HAP-1 (cell line): ENCODE measurements at regions not wholly inside any gene's neighbourhood (a gene's known extent, or its start where the extent isn't known, plus 50 kb on each side); places are given as distances from the start of the nearest gene placed in this dataset.
"Not testable (repeated sequence)": the region's sequence is repeated elsewhere in the genome, so short reads cannot be mapped to it uniquely, and the experiment has no call there.

ENCODE experiments used
- DNase-seq, 2 experiments: peaks; one replicate each; pipeline ENCODE4 v3.0.0-alpha.2; 2016 to 2020; ENCODE audit warnings: low spot score in 2 of 2
- H3K27me3 ChIP-seq: fragments of 250-450 bp; sonication (Bioruptor Pico); 2 replicates; pipeline ENCODE4 v1.5.1; 2020; ENCODE audit warnings: low read depth, mild to moderate bottlenecking, moderate library complexity
- H3K36me3 ChIP-seq: fragments of 250-450 bp; sonication (Bioruptor Pico); replicated peaks from 2 replicates; pipeline ENCODE4 v1.5.1; 2020; ENCODE audit warnings: mild to moderate bottlenecking
- H3K4me1 ChIP-seq: fragments of 250-450 bp; sonication (Bioruptor Pico); 2 replicates; pipeline ENCODE4 v1.5.1; 2020; ENCODE audit warnings: mild to moderate bottlenecking
- H3K4me3 ChIP-seq: fragments of 250-450 bp; sonication (Bioruptor Pico); 2 replicates; pipeline ENCODE4 v1.5.1; 2020; ENCODE audit warnings: mild to moderate bottlenecking, moderate library complexity
- H3K9me3 ChIP-seq: fragments of 250-450 bp; sonication (Bioruptor Pico); 2 replicates; pipeline ENCODE4 v1.5.1; 2020; ENCODE audit warnings: mild to moderate bottlenecking, moderate library complexity
- in situ Hi-C: fragments of 300-500 bp; cut with MboI; formaldehyde crosslinking; loops from 3 replicates; pipeline ENCODE4 v1.14.3; 2020; ENCODE audit warnings: low sequenced_read_pairs, inconsistent platforms, mixed read lengths

DNA sequence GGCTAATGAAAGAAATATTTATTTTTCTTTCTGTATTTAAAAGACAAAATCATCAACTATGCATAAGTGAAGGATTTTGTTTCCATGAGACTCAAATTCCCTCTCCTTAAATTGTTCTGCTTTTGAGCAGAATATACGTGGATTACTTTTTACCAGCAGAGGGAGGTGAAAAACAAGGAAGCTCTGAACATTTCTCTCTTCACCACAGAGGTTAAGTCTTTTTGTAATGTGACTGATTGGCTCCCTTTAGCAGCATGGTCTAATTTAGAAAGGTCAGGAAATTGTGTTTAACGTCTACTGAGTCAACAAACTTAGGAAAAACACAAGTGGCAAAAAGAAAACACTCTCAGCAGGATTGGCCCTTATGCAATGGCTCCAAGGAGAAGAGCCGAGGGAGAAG, 55.1 kb upstream of the F9 start:
- no peaks in the 10 kb centered on the region for H3K4me1 ChIP-seq
- no peak for DNase-seq
- no peaks in the 10 kb centered on the region for H3K9me3 ChIP-seq
- no peaks in the 10 kb centered on the region for H3K36me3 ChIP-seq
- no peak overlapping the region for H3K4me3 ChIP-seq
- H3K27me3 ChIP-seq = no peaks in the 10 kb centered on the region
- in situ Hi-C loops = no loop called here

DNA sequence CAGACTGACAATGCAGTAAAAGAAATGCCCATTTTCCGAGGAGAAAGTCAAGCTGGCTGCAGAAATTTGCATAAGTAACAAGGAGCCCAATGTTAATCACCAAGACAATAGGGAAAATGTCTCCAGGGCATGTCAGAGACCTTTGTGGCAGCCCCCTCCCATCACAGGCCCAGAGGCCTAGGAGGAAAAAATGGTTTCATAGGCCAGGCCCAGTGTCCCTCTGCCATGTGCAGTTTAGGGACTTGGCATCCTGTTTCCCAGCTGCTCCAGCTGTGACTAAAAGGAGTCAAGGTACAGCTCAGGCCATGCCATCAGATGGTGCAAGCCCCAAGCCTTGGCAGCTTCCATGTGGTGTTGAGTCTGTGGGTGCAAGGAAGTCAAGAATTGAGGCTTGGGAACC, 68.6 kb upstream of the F9 start:
- H3K4me3 ChIP-seq, H3K36me3 ChIP-seq, H3K9me3 ChIP-seq, DNase-seq, H3K4me1 ChIP-seq, H3K27me3 ChIP-seq, in situ Hi-C loops: not testable (repeated sequence)

DNA sequence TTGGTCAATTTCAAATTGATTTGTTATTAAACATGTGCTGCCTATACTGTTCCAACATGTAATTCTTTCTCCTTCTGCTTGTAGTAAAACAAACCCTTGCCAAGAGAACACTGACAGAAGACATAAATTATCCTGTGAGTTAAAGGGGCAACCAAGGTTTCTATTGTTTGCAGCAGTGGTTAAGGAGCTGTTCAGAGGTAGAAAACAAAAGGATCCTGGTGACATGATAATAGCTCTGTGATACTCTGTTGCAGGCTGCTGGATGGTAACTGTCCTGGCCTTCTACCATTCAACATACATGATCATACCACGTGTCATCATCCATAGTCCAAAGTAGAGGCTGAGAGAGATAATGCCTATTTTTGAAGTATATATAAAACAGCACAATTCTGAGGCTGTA, 75.8 kb upstream of the F9 start:
- no peaks in the 10 kb centered on the region for H3K27me3 ChIP-seq
- H3K9me3 ChIP-seq = no peaks in the 10 kb centered on the region
- no peaks in the 10 kb centered on the region for H3K4me1 ChIP-seq
- H3K36me3 ChIP-seq = no peaks in the 10 kb centered on the region
- no peak for DNase-seq
- in situ Hi-C loops = no loop called here
- no peak overlapping the region for H3K4me3 ChIP-seq

DNA sequence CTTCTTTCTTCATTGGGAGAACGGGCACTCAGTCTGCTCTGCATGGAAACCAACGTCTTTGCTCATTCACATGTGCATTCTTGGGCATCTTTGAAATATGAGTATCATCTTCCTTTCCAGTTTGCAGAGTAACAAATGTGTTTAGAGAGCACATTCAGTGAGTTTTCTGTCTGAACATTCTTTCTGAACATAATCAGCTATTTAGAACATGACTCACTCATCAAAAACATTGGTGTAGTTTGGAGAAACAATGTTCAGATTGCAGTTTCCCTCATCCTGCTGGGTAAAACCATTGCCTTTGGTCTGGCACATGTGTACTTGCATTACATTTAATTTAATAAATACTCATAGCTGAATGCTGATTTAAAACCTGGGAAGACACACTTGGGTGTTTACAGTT, 81.5 kb upstream of the F9 start:
- Histone ChIP-seq H3K27me3 (no peaks in the 10 kb centered on the region), H3K36me3 (no peaks in the 10 kb centered on the region), H3K9me3 (no peaks in the 10 kb centered on the region), H3K4me1 (no peaks in the 10 kb centered on the region), H3K4me3 (no peak overlapping the region)
- no peak for DNase-seq
- in situ Hi-C loops = no loop called here

DNA sequence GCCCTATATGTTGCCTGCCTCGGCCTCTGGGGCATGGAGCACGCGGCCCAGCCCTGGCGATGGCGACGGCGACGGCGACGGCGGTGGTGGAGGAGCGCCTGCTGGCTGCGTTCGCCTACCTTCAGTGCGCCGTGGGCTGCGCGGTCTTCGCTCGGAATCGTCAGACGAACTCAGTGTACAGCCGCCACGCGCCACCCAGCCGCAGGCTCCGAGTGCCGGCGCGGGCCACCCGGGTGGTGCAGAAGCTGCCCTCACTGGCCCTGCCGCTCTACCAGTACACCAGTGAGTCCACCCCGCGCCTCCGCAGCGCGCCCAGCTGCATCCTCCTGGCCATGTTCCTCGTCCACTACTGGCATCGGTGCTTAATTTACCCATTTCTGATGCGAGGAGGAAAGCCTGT, 83.7 kb upstream of the F9 start:
- Histone ChIP-seq H3K9me3 (no peaks in the 10 kb centered on the region), H3K4me3 (no peak overlapping the region), H3K27me3 (no peaks in the 10 kb centered on the region), H3K4me1 (no peaks in the 10 kb centered on the region), H3K36me3 (no peaks in the 10 kb centered on the region)
- no peak for DNase-seq
- in situ Hi-C loops = no loop called here

DNA sequence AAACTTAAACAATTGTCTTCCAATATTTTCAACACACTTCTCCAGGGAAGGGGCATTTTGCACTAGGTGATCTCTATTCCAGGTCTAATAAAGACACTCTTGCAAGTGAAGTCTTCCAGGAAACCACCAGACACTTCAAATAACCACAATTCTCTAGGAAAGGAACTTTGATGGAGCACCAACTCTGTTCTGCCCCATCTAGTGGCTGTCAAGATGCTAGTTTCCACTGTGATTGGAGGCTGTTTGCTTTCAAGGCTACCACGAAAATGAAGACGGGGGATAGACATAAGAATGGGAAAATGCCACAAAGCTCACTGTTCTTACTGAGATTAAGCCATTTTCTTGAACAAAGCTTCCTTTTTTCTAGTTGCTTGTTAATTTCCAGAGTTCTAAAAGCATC, 100.6 kb upstream of the F9 start:
- no peak overlapping the region for H3K4me3 ChIP-seq
- H3K36me3 ChIP-seq = no peaks in the 10 kb centered on the region
- in situ Hi-C loops = no loop called here
- no peak for DNase-seq
- no peaks in the 10 kb centered on the region for H3K27me3 ChIP-seq
- no peaks in the 10 kb centered on the region for H3K4me1 ChIP-seq
- no peaks in the 10 kb centered on the region for H3K9me3 ChIP-seq

DNA sequence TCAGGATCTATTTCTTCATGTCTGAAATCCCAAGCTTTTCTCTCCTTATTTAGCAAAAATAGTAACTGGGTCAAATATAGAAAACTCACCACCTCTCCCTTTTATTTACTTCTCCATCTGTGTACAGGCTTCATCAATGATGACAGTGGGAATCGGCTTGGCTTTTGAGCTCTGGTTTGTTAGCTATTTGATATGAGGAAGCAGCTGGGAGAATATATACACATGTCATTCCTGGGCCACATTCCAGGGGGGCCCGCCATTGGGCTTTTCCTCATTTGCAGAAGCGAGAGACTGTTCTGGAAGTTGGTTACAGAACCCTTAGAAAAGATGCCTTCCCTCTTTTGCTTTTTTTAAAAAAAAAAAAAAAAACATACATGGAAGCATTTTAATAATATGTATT, 107.4 kb upstream of the F9 start:
- no peak overlapping the region for H3K4me3 ChIP-seq
- H3K4me1 ChIP-seq = no peaks in the 10 kb centered on the region
- H3K9me3 ChIP-seq = no peaks in the 10 kb centered on the region
- H3K27me3 ChIP-seq = no peaks in the 10 kb centered on the region
- H3K36me3 ChIP-seq = no peaks in the 10 kb centered on the region
- no peak for DNase-seq
- in situ Hi-C loops = no loop called here

DNA sequence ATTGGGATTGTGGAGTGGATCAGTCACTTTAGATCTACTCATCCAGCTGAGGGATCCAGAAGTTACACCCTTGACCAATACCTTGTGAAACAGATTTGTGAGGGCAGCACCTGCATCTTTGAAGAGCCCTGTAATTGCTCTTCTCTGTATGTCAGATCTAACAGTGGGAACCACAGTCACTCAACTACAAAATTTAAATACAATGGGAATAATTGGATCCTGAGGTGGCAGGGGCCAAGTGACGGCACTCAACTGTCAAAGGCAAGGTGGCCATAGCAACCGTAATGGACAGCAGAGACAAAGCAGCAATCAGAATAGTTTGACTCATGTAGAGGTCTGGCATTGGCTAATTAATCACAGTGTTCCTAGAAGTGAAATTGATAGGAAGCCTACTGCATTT, 132.3 kb upstream of the F9 start:
- H3K36me3 ChIP-seq, DNase-seq, H3K27me3 ChIP-seq, in situ Hi-C loops, H3K4me3 ChIP-seq, H3K9me3 ChIP-seq, H3K4me1 ChIP-seq: not testable (repeated sequence)

DNA sequence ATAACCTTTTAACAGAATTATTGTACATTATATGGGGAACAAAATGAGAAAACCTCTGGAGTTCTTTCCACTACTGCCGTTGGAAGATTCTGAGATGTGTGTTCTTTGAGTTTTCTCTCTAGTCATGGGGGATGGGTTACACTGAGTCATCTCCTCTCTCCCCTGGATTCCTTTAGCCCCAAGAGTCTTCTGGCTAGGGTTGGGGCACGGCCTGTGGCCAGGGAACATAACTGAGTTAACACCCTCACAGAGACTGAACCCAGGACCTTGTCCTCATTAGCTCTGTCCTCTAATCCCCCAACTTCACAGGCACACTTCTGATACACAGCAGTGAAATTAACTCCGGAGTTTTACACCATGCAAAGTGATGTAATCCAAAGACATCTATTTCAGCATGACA, 142.3 kb upstream of the F9 start:
- no peaks in the 10 kb centered on the region for H3K9me3 ChIP-seq
- no peak overlapping the region for H3K4me3 ChIP-seq
- H3K27me3 ChIP-seq = no peaks in the 10 kb centered on the region
- H3K4me1 ChIP-seq = no peaks in the 10 kb centered on the region
- H3K36me3 ChIP-seq = no peaks in the 10 kb centered on the region
- in situ Hi-C loops = no loop called here
- DNase-seq = no peak

DNA sequence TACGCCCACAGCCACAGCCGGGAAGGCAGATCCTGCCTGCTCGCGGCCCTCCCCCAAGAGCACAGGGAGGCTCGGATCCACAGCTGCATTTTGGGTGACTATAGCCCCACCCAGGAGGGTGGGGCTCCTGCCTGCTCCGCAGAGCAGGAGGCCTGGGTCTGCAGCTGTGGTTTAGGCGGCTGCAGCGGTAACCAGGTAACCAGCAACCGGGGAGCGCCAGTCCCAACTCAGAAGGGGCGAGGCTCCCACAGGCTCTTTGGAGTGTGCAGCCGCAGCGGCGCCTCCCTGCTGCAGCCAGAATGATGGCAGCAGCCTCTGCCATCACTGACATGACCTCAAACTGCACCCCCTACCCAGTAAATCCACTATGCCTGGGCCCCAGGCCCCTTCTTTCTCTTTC, 148.0 kb upstream of the F9 start:
- no peaks in the 10 kb centered on the region for H3K36me3 ChIP-seq
- H3K27me3 ChIP-seq = no peaks in the 10 kb centered on the region
- no peaks in the 10 kb centered on the region for H3K9me3 ChIP-seq
- DNase-seq = no peak
- no peak overlapping the region for H3K4me3 ChIP-seq
- H3K4me1 ChIP-seq = no peaks in the 10 kb centered on the region
- in situ Hi-C loops = no loop called here

DNA sequence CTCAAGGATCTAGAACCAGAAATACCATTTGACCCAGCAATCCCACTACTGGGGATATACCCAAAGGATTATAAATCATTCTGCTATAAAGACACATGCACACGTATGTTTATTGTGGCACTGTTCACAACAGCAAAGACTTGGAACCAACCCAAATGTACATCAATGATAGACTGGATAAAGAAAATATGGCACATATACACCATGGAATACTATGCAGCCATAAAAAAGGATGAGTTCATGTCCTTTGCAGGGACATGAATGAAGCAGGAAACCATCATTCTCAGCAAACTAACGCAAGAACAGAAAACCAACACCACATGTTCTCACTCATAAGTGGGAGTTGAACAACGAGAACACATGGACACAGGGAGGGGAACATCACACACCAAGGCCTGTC, 154.0 kb upstream of the F9 start:
- H3K9me3 ChIP-seq, in situ Hi-C loops: not testable (repeated sequence)

DNA sequence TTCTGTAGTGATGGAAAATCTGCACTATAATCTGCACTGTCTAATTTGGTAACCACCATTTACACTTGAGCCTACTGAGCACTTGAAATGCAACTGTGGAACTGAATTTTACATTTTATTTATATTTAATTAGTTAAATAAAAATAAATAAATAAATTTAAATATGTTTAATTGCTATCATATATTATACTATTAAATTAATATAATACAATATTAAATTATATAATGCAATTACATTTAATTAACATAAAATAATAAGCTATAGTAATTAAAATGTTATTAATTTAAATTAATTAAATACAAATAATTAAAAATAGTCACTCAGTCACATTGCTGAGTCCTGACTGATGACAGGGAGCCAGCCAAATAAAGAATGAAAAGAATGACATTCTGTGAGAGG, 170.2 kb upstream of the F9 start:
- no peaks in the 10 kb centered on the region for H3K4me1 ChIP-seq
- H3K36me3 ChIP-seq = no peaks in the 10 kb centered on the region
- DNase-seq = no peak
- H3K27me3 ChIP-seq = no peaks in the 10 kb centered on the region
- no peak overlapping the region for H3K4me3 ChIP-seq
- in situ Hi-C loops = no loop called here
- H3K9me3 ChIP-seq = no peaks in the 10 kb centered on the region

More for the DNA sequence above, 154.0 kb upstream of the F9 start:
- H3K4me1 ChIP-seq, DNase-seq, H3K36me3 ChIP-seq, H3K27me3 ChIP-seq, H3K4me3 ChIP-seq: not testable (repeated sequence)

DNA sequence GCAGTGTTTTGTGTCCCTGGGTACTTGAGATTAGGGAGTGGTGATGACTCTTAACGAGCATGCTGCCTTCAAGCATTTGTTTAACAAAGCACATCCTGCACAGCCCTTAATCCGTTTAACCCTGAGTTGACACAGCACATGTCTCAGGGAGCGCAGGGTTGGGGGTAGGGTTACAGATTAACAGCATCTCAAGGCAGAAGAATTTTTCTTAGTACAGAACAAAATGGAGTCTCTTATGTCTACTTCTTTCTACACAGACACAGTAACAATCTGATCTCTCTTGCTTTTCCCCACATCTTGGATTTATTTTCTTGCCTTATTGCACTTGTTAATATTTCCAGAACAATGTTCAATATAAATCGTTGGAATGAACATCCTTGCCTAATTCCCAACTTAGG, 187.9 kb upstream of the F9 start:
- peak; percentile 25 to 79 for DNase-seq
- peaks cover 13% of the 10 kb centered on the region for H3K4me1 ChIP-seq
- H3K36me3 ChIP-seq, H3K9me3 ChIP-seq, in situ Hi-C loops, H3K27me3 ChIP-seq, H3K4me3 ChIP-seq: not testable (repeated sequence)

DNA sequence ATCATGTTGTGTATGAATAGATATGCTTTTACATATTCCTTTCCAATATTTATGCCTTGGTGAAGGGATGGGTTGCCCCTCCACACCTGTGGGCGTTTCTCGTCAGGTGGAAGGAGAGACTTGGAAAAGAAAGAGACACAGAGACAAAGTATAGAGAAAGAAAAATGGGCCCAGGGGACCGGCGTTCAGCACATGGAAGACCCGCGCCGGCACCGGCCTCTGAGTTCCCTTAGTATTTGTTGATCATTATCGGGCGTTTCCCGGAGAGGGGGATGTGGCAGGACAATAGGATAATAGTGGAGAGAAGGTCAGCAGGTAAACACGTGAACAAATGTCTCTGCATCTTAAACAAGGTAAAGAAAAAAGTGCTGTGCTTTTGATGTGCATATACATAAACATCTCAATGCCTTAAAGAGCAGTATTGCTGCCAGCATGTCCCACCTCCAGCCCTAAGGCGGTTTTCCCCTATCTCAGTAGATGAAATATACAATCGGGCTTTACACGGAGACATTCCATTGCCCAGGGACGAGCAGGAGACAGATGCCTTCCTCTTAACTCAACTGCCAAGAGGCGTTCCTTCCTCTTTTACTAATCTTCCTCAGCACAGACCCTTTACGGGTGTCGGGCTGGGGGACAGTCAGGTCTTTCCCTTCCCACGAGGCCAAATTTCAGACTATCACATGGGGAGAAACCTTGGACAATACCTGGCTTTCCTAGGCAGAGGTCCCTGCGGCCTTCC, 188.5 kb upstream of the F9 start:
- H3K9me3 ChIP-seq, H3K27me3 ChIP-seq, H3K4me3 ChIP-seq, in situ Hi-C loops, H3K36me3 ChIP-seq: not testable (repeated sequence)
- peaks cover 13% of the 10 kb centered on the region for H3K4me1 ChIP-seq
- peak in 1 of 2 experiments; percentile 42 for DNase-seq

DNA sequence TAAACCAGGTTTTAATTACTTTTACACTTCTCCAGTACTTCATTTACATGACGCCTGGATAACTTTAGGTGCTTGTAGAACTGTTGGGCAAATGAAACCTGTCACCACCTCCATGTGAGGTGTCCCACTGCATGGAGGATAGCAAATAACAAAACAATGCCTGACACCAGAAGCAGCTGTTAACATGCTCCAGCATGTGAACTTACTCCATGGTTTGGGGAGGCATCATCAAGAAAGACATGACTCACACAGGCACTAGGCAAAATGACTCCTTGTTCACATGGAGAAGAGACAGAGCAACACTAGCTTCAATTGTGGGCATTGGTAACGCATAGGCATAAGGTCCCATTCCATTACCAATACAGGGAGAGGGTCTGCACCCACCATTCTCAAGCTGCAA, 198.1 kb upstream of the F9 start:
- H3K36me3 ChIP-seq = no peaks in the 10 kb centered on the region
- H3K9me3 ChIP-seq = no peaks in the 10 kb centered on the region; the same call in 1 of the 2 replicates
- in situ Hi-C loops = no loop called here
- no peak overlapping the region for H3K4me3 ChIP-seq
- H3K27me3 ChIP-seq = no peaks in the 10 kb centered on the region
- no peaks in the 10 kb centered on the region for H3K4me1 ChIP-seq
- DNase-seq = no peak
